ENCODE measurements at regions not wholly inside any gene's neighbourhood (a gene's known extent, or its start where the extent isn't known, plus 50 kb on each side); places are given as distances from the start of the nearest gene placed in this dataset.
A peak's percentile ranks its signal among the peaks of the same experiment; 100 is the strongest.

DNA sequence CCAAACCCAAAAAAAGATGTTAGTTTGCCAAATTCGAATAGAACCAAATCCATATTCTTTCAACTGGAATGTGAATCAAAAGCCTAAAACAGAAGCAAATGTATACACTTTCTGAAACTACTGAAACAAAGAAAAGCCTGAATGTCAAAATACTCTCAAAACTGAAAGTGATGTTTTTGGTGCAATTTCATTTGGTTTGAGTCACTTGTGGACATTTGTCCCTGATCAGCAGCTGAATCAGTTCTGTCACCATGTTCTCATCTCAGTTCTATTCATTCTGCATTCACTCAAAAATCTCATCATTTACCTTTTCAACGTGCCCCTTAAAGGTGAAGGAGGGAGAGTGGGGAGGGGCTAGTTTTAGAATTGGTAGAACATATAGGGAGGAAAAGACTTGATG is 266.8 kb downstream of the ABHD5 start:
- Histone ChIP-seq H4K20me1 (ENCODE audit: control insufficient read depth, insufficient read depth) (no peaks in the 10 kb centered on the region), H3K79me2 (ENCODE audit: control insufficient read depth, insufficient read depth, low read length) (no peaks in the 10 kb centered on the region), H3K4me3 (peak overlapping the region; percentile 19; the same call in 1 of the 2 replicates), H3K9me3 (replicated peaks; ENCODE audit: control insufficient read depth, insufficient read depth, low read length) (no peaks in the 10 kb centered on the region; the same call in 2 of the 3 replicates), H3K27ac (ENCODE audit: control insufficient read depth, insufficient read depth) (no peak overlapping the region), H3K9ac (ENCODE audit: control insufficient read depth, insufficient read depth, low read length) (no peak overlapping the region), H3K4me2 (ENCODE audit: control insufficient read depth, insufficient read depth) (peak overlapping the region; percentile 54), H3K36me3 (ENCODE audit: control insufficient read depth in 2 of 2, insufficient read depth in 2 of 2, low read length in 1 of 2) (no peaks in the 10 kb centered on the region), H2AFZ (ENCODE audit: control insufficient read depth, low read depth, low read length) (no peak overlapping the region), H3K4me1 (ENCODE audit: control insufficient read depth, insufficient read depth, low read length) (peaks cover 31% of the 10 kb centered on the region), H3K27me3 (replicated peaks in 1 of 2; ENCODE audit: control insufficient read depth in 2 of 2, insufficient read depth in 2 of 2, low read length in 1 of 2) (no peaks in the 10 kb centered on the region)
- POLR2A ChIA-PET = no interaction called here
- SMC1A ChIA-PET (ENCODE audit: uncharacterized antibody, unreplicated experiment) = interaction anchor here (0.7 to 1.8 kb wide), 8 partner anchors 9 to 137 kb away, joined by 3 to 10 read pairs (median 3); no protein-coding TSS in a partner anchor
- peak; percentile 70 for ATAC-seq
- FAIRE-seq = peak; percentile 81
- WGBS (ENCODE audit: insufficient coverage, insufficient replicate concordance, low lambda C conversion rate, missing lambda C conversion rate) = 5% methylated on average over 2 of the region's 2 CpGs
- CTCF ChIA-PET = interaction anchor here (0.9 to 1.5 kb wide), 3 partner anchors 11 to 278 kb away, joined by 3 to 6 read pairs (median 3); no protein-coding TSS in a partner anchor
- intact Hi-C loops (cut with micrococcal nuclease; ENCODE audit: unreplicated experiment) = no loop called here
- DNase-seq (ENCODE audit: low read depth, low spot score) = no peak
- no TSS peak for BruUV-seq (replicated peaks)
- in situ Hi-C loops (cut with MboI) = no loop called here
- RAD21 ChIA-PET (ENCODE audit: unreplicated experiment) = interaction anchor here (1.3 to 1.6 kb wide), 3 partner anchors 10 to 102 kb away, joined by 3 to 4 read pairs (median 3); no protein-coding TSS in a partner anchor
- TF ChIP-seq HDAC2 (IDR thresholded peaks at IDR 0.05) (no peak), ZBED1 (IDR thresholded peaks at IDR 0.05; ENCODE audit: borderline replicate concordance) (no peak), RUNX3 (IDR thresholded peaks at IDR 0.05; ENCODE audit: low read length) (0 out of 2 replicates have a peak, but pooled peaks have one; percentile 20), CBFB (IDR thresholded peaks at IDR 0.05; ENCODE audit: low read depth) (no peak), MXI1 (IDR thresholded peaks at IDR 0.05; ENCODE audit: low read depth, low read length) (no peak), JUNB (IDR thresholded peaks at IDR 0.05) (peak; percentile 37; the same call in 1 of the 2 replicates), ZNF622 (IDR thresholded peaks at IDR 0.05) (no peak), GABPA (IDR thresholded peaks at IDR 0.05; ENCODE audit: low read depth) (no peak), NFYA (IDR thresholded peaks at IDR 0.05; ENCODE audit: borderline replicate concordance, low read depth, low read length) (no peak), PAX8 (IDR thresholded peaks at IDR 0.05) (no peak), ZNF274 (IDR thresholded peaks at IDR 0.05; ENCODE audit: insufficient read depth, insufficient read length) (no peak), NFXL1 (IDR thresholded peaks at IDR 0.05; ENCODE audit: borderline replicate concordance) (no peak), MEF2B (IDR thresholded peaks at IDR 0.05; ENCODE audit: partially characterized antibody, poor library complexity, severe bottlenecking) (no peak)
- TF ChIP-seq, protein P1, sequence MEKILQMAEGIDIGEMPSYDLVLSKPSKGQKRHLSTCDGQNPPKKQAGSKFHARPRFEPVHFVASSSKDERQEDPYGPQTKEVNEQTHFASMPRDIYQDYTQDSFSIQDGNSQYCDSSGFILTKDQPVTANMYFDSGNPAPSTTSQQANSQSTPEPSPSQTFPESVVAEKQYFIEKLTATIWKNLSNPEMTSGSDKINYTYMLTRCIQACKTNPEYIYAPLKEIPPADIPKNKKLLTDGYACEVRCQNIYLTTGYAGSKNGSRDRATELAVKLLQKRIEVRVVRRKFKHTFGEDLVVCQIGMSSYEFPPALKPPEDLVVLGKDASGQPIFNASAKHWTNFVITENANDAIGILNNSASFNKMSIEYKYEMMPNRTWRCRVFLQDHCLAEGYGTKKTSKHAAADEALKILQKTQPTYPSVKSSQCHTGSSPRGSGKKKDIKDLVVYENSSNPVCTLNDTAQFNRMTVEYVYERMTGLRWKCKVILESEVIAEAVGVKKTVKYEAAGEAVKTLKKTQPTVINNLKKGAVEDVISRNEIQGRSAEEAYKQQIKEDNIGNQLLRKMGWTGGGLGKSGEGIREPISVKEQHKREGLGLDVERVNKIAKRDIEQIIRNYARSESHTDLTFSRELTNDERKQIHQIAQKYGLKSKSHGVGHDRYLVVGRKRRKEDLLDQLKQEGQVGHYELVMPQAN (conservative IDR thresholded peaks at IDR 0.05) = no peak
- TF ChIP-seq, protein P2, sequence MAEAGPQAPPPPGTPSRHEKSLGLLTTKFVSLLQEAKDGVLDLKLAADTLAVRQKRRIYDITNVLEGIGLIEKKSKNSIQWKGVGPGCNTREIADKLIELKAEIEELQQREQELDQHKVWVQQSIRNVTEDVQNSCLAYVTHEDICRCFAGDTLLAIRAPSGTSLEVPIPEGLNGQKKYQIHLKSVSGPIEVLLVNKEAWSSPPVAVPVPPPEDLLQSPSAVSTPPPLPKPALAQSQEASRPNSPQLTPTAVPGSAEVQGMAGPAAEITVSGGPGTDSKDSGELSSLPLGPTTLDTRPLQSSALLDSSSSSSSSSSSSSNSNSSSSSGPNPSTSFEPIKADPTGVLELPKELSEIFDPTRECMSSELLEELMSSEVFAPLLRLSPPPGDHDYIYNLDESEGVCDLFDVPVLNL (IDR thresholded peaks at IDR 0.05; ENCODE audit: low read depth, low read length) = no peak
- TF ChIP-seq, protein P3, sequence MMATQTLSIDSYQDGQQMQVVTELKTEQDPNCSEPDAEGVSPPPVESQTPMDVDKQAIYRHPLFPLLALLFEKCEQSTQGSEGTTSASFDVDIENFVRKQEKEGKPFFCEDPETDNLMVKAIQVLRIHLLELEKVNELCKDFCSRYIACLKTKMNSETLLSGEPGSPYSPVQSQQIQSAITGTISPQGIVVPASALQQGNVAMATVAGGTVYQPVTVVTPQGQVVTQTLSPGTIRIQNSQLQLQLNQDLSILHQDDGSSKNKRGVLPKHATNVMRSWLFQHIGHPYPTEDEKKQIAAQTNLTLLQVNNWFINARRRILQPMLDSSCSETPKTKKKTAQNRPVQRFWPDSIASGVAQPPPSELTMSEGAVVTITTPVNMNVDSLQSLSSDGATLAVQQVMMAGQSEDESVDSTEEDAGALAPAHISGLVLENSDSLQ (IDR thresholded peaks at IDR 0.05) = peak; percentile 39; the same call in 1 of the 2 replicates
- TF ChIP-seq, protein P4, sequence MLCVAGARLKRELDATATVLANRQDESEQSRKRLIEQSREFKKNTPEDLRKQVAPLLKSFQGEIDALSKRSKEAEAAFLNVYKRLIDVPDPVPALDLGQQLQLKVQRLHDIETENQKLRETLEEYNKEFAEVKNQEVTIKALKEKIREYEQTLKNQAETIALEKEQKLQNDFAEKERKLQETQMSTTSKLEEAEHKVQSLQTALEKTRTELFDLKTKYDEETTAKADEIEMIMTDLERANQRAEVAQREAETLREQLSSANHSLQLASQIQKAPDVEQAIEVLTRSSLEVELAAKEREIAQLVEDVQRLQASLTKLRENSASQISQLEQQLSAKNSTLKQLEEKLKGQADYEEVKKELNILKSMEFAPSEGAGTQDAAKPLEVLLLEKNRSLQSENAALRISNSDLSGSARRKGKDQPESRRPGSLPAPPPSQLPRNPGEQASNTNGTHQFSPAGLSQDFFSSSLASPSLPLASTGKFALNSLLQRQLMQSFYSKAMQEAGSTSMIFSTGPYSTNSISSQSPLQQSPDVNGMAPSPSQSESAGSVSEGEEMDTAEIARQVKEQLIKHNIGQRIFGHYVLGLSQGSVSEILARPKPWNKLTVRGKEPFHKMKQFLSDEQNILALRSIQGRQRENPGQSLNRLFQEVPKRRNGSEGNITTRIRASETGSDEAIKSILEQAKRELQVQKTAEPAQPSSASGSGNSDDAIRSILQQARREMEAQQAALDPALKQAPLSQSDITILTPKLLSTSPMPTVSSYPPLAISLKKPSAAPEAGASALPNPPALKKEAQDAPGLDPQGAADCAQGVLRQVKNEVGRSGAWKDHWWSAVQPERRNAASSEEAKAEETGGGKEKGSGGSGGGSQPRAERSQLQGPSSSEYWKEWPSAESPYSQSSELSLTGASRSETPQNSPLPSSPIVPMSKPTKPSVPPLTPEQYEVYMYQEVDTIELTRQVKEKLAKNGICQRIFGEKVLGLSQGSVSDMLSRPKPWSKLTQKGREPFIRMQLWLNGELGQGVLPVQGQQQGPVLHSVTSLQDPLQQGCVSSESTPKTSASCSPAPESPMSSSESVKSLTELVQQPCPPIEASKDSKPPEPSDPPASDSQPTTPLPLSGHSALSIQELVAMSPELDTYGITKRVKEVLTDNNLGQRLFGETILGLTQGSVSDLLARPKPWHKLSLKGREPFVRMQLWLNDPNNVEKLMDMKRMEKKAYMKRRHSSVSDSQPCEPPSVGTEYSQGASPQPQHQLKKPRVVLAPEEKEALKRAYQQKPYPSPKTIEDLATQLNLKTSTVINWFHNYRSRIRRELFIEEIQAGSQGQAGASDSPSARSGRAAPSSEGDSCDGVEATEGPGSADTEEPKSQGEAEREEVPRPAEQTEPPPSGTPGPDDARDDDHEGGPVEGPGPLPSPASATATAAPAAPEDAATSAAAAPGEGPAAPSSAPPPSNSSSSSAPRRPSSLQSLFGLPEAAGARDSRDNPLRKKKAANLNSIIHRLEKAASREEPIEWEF (IDR thresholded peaks at IDR 0.05; ENCODE audit: insufficient replicate concordance, low read depth, low read length) = no peak
